Glutamatergic neuron (in vitro differentiated cells): ENCODE measurements at regions not wholly inside any gene's neighbourhood (a gene's known extent, or its start where the extent isn't known, plus 50 kb on each side); places are given as distances from the start of the nearest gene placed in this dataset.

Experiments used
- DNase-seq: peaks from one replicate; pipeline ENCODE4 v3.0.0; 2022
- H3K27ac Mint-ChIP-seq: one replicate; pipeline ENCODE4 v1.8.0; 2020; ENCODE audit warnings: mild to moderate bottlenecking, mixed read lengths, inconsistent platforms; ENCODE audit not compliant: unreplicated experiment
- H3K27me3 Mint-ChIP-seq: one replicate; pipeline ENCODE4 v1.8.0; 2020; ENCODE audit warnings: mild to moderate bottlenecking, moderate library complexity, mixed read lengths, inconsistent platforms; ENCODE audit not compliant: unreplicated experiment
- H3K36me3 Mint-ChIP-seq: one replicate; pipeline ENCODE4 v1.8.0; 2020; ENCODE audit warnings: mild to moderate bottlenecking, mixed read lengths, inconsistent platforms; ENCODE audit not compliant: unreplicated experiment
- H3K4me1 Mint-ChIP-seq: one replicate; pipeline ENCODE4 v1.8.0; 2020; ENCODE audit warnings: mild to moderate bottlenecking, low read depth, mixed read lengths, inconsistent platforms; ENCODE audit not compliant: unreplicated experiment
- H3K4me3 Mint-ChIP-seq: one replicate; pipeline ENCODE4 v1.8.0; 2020; ENCODE audit warnings: mild to moderate bottlenecking, mixed read lengths, inconsistent platforms; ENCODE audit not compliant: unreplicated experiment
- H3K9me3 Mint-ChIP-seq: one replicate; pipeline ENCODE4 v1.8.0; 2020; ENCODE audit warnings: mild to moderate bottlenecking, moderate library complexity, mixed read lengths, inconsistent platforms; ENCODE audit not compliant: unreplicated experiment
- TF ChIP-seq, protein P1 (sequence below): fragments of 200-600 bp; sonication (generic); IDR thresholded peaks from one replicate; pipeline ENCODE4 v1.5.0; 2021; ENCODE audit not compliant: partially characterized antibody, unreplicated experiment

DNA sequence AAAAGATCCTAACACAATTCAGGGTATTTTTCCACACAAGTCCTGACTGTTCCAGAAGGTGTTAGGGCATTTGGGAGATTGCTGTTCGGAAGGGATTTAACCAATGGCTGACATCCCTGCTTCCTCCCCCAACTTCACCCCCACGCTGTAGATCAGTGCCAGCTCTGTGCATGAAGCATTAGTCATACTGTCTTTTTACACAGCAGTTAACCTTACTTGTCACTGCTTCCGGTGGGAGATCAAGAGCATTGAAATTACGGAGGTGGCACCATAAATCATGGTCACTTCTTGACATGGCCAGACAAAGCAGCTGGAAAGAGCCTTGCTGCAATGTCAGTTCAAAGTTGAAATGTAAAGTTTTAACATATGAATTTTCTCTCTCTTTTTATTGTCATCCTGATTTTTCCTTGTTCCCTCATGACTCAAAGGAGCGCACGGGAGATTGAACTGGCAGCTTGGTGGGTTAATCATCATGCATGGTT, 70.2 kb downstream of the HRH4 start:
- TF ChIP-seq, protein P1, sequence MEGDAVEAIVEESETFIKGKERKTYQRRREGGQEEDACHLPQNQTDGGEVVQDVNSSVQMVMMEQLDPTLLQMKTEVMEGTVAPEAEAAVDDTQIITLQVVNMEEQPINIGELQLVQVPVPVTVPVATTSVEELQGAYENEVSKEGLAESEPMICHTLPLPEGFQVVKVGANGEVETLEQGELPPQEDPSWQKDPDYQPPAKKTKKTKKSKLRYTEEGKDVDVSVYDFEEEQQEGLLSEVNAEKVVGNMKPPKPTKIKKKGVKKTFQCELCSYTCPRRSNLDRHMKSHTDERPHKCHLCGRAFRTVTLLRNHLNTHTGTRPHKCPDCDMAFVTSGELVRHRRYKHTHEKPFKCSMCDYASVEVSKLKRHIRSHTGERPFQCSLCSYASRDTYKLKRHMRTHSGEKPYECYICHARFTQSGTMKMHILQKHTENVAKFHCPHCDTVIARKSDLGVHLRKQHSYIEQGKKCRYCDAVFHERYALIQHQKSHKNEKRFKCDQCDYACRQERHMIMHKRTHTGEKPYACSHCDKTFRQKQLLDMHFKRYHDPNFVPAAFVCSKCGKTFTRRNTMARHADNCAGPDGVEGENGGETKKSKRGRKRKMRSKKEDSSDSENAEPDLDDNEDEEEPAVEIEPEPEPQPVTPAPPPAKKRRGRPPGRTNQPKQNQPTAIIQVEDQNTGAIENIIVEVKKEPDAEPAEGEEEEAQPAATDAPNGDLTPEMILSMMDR = no peak
- Mint-ChIP-seq H3K36me3 (no peaks in the 10 kb centered on the region), H3K4me3 (no peak overlapping the region), H3K4me1 (no peaks in the 10 kb centered on the region), H3K27me3 (no peaks in the 10 kb centered on the region), H3K27ac (no peak overlapping the region), H3K9me3 (peaks cover 2% of the 10 kb centered on the region)
- DNase-seq = no peak

DNA sequence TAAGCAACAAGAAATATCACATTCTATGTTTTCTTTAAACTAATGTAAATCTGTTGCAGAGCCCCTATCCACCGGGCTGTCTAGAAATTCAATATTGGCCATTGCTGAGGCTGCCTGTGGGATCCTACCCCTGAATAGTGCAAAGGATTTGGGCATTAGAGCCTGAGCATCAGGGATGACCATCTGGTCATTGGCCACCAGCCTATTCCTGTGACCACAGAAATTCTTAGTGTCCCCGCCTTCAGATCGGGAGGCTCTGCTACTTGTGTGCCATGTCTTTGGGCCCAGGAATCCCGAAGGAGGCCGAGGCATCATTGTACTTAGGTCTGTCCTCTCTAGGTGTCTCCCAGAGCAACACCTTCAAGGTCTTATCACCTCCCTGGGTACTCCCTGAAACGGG, 73.8 kb downstream of the HRH4 start:
- Mint-ChIP-seq H3K27ac (no peak overlapping the region), H3K4me1 (no peaks in the 10 kb centered on the region)
- TF ChIP-seq, protein P1 = no peak

DNA sequence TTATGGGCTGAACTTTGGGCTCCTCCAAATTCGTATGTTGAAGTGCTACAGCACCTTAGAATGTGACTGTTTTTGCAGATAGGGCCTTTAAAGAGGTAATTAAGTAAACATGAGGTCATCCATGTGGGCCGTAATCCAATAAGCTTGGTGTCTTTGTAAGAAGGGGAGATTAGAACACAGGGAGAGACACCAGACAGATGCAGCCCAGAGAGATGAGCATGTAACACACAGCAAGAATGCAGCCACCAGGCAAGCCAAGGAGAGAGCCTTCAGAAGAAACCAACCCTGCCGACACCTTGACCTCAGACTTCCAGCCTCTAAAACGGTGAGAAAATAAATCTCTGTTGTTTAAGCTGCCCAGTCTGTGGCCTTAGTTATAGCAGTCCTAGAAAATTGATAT, 74.3 kb downstream of the HRH4 start:
- no peak for DNase-seq
- no peak overlapping the region for H3K4me3 Mint-ChIP-seq
- H3K27ac Mint-ChIP-seq = no peak overlapping the region
- TF ChIP-seq, protein P1 = no peak
- no peaks in the 10 kb centered on the region for H3K36me3 Mint-ChIP-seq
- H3K9me3 Mint-ChIP-seq = peaks cover 2% of the 10 kb centered on the region
- no peaks in the 10 kb centered on the region for H3K4me1 Mint-ChIP-seq
- no peaks in the 10 kb centered on the region for H3K27me3 Mint-ChIP-seq

More for the DNA sequence above, 73.8 kb downstream of the HRH4 start:
- DNase-seq = no peak
- Mint-ChIP-seq H3K4me3 (no peak overlapping the region), H3K36me3 (no peaks in the 10 kb centered on the region), H3K27me3 (no peaks in the 10 kb centered on the region), H3K9me3 (peaks cover 2% of the 10 kb centered on the region)

DNA sequence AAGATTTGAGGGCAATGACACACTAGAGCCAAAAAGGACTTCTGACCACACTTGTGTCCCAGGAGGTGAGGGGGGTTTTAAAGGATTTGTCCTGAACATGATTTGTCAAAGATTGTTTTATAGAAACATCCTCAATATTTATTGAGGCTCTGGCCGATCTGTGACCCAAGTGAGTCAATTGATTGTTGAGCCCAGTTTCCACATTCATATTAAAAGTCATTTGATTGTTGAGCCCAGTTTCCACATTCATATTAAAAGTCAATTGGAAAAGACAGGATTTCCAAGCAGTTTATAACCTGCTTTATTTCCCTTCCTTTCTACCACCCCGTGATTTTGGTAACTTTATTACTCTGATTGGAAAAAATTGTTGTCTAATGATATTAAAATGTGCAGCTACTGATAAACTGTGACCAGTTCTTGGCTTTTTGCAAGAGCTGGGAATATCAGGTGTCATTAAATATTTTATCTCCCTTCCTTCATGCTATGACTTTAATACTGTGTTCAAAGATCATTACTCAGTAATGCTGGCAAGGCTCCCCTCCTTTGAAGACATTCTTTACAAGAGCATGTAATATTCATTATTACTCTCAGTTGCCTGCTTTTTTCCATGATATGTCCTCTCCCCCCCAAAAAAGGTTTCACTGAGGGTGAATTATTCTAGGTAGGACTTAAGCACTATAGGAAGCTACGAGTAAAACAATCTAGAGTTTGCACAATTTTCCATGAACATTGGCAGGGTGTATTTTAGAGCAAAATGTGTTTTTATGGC, 75.3 kb downstream of the HRH4 start:
- no peak for DNase-seq
- TF ChIP-seq, protein P1 = no peak
- H3K27me3 Mint-ChIP-seq = no peaks in the 10 kb centered on the region
- H3K36me3 Mint-ChIP-seq = no peaks in the 10 kb centered on the region
- no peak overlapping the region for H3K4me3 Mint-ChIP-seq
- H3K9me3 Mint-ChIP-seq = peaks cover 2% of the 10 kb centered on the region
- H3K4me1 Mint-ChIP-seq = no peaks in the 10 kb centered on the region
- H3K27ac Mint-ChIP-seq = no peak overlapping the region

DNA sequence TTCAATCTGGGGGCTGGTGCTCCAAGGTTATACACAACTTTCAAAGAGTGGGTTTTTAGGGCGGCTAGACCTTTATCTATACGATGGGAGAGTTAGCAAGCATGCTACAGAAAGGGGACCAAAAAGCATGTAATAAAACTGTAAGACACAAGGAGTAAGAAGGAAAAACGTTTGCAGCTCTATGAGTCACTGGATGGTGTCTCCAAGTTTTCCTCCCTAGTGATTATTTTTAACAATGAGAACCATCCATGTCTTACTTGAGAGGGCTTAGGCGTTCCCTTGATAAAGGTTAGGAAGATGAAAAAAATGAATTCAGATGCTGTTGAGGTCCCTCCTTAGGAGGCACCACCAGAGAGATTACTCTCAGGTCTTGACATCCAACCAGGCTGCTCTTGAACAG, 75.9 kb downstream of the HRH4 start:
- H3K36me3 Mint-ChIP-seq = no peaks in the 10 kb centered on the region
- no peak for DNase-seq
- H3K27me3 Mint-ChIP-seq = no peaks in the 10 kb centered on the region
- no peaks in the 10 kb centered on the region for H3K4me1 Mint-ChIP-seq
- no peak overlapping the region for H3K4me3 Mint-ChIP-seq
- H3K27ac Mint-ChIP-seq = no peak overlapping the region
- H3K9me3 Mint-ChIP-seq = peaks cover 2% of the 10 kb centered on the region
- TF ChIP-seq, protein P1 = no peak
